SJSA1 (cell line): ENCODE measurements at regions not wholly inside any gene's neighbourhood (a gene's known extent, or its start where the extent isn't known, plus 50 kb on each side); places are given as distances from the start of the nearest gene placed in this dataset.
"Not testable (repeated sequence)": the region's sequence is repeated elsewhere in the genome, so short reads cannot be mapped to it uniquely, and the experiment has no call there.

Experiments used
- DNase-seq, 2 experiments: peaks; one replicate each; pipeline ENCODE4 v3.0.0-alpha.2; 2015 to 2020; ENCODE audit warnings: low spot score in 2 of 2, low read depth in 1 of 2
- H3K27ac ChIP-seq: fragments of 250-450 bp; sonication (Bioruptor Pico); 2 replicates; pipeline ENCODE4 v1.5.1; 2020; ENCODE audit warnings: mild to moderate bottlenecking, moderate library complexity
- H3K27me3 ChIP-seq: fragments of 250-450 bp; sonication (Bioruptor Pico); replicated peaks from 2 replicates; pipeline ENCODE4 v1.5.1; 2020; ENCODE audit warnings: mild to moderate bottlenecking, moderate library complexity
- H3K36me3 ChIP-seq: fragments of 250-450 bp; sonication (Bioruptor Pico); 2 replicates; pipeline ENCODE4 v1.5.1; 2020; ENCODE audit warnings: mild to moderate bottlenecking
- H3K4me1 ChIP-seq: fragments of 250-450 bp; sonication (Bioruptor Pico); replicated peaks from 2 replicates; pipeline ENCODE4 v1.6.1; 2021; ENCODE audit warnings: mild to moderate bottlenecking
- H3K4me3 ChIP-seq: fragments of 250-450 bp; sonication (Bioruptor Pico); 2 replicates; pipeline ENCODE4 v1.5.1; 2020; ENCODE audit warnings: mild to moderate bottlenecking
- H3K9me3 ChIP-seq: fragments of 250-450 bp; sonication (Bioruptor Pico); replicated peaks from 2 replicates; pipeline ENCODE4 v1.5.1; 2020; ENCODE audit warnings: mild to moderate bottlenecking

- Histone ChIP-seq H3K4me1 (no peaks in the 10 kb centered on the region), H3K9me3 (no peaks in the 10 kb centered on the region), H3K27me3 (no peaks in the 10 kb centered on the region), H3K27ac (no peak overlapping the region), H3K4me3 (no peak overlapping the region), H3K36me3 (no peaks in the 10 kb centered on the region)
- DNase-seq = no peak
Observed at GRCh38 chr3:26202169-26202568, 412.3 kb downstream of the OXSM start.

GRCh38 chr3:26205475-26205874 lies 415.6 kb downstream of the OXSM start:
- no peak for DNase-seq
- no peaks in the 10 kb centered on the region for H3K36me3 ChIP-seq
- H3K4me3 ChIP-seq = no peak overlapping the region
- no peak overlapping the region for H3K27ac ChIP-seq
- H3K27me3 ChIP-seq = no peaks in the 10 kb centered on the region
- no peaks in the 10 kb centered on the region for H3K9me3 ChIP-seq
- no peaks in the 10 kb centered on the region for H3K4me1 ChIP-seq

DNA sequence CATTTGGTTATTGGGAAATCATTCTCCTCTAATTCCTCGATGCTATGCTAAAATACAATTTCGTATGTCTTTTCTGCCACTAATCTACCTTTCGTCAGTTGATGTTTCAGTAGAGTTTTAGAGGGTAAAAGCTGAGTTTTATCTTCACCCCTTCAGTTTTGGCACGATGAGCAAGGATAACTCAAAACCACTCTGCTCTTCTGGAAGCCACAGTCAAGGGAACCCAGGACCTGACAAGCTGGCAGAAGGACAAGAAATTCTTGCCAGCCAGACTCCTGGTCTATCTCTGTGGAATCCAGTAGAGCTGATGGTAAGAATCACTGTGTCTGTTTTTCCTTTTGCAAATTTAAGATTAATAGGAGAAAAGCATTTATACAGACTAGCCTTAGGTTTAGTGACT lies 414.4 kb upstream of the LRRC3B start:
- Histone ChIP-seq H3K36me3 (no peaks in the 10 kb centered on the region), H3K9me3 (no peaks in the 10 kb centered on the region), H3K4me3 (no peak overlapping the region), H3K27ac (no peak overlapping the region), H3K4me1 (no peaks in the 10 kb centered on the region), H3K27me3 (no peaks in the 10 kb centered on the region)
- DNase-seq = no peak

- Histone ChIP-seq H3K36me3 (no peaks in the 10 kb centered on the region), H3K4me1 (no peaks in the 10 kb centered on the region), H3K27me3 (no peaks in the 10 kb centered on the region), H3K27ac (no peak overlapping the region), H3K4me3 (no peak overlapping the region), H3K9me3 (0 out of 2 replicates have a peak, but pooled peaks cover 3% of the 10 kb centered on the region)
- DNase-seq = no peak
Observed at GRCh38 chr3:26229801-26230200, 392.8 kb upstream of the LRRC3B start.

GRCh38 chr3:26233374-26233773 lies 389.2 kb upstream of the LRRC3B start:
- H3K4me3 ChIP-seq = no peak overlapping the region
- no peaks in the 10 kb centered on the region for H3K36me3 ChIP-seq
- H3K27ac ChIP-seq = no peak overlapping the region
- no peak for DNase-seq
- no peaks in the 10 kb centered on the region for H3K27me3 ChIP-seq
- no peaks in the 10 kb centered on the region for H3K9me3 ChIP-seq
- no peaks in the 10 kb centered on the region for H3K4me1 ChIP-seq

DNA sequence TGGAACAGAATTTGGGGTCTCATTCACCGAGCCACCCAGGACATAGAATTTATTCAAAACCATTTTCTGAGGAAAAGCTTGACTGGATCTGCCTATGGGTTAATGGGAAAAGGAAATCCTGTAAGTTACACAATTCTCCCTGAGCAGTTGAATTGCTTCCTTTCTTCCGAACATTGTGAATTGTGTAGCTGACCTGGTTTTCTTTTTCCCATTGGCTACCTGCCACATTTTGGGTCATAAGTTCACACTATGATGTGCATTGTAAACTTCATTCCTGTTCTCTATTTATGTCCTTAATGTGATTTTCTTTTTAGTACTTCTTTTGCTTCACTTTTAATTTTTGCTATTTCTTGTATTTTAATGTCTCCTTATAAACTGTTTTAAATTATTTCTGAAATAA lies 386.0 kb upstream of the LRRC3B start:
- Histone ChIP-seq H3K4me3 (no peak overlapping the region), H3K36me3 (no peaks in the 10 kb centered on the region), H3K27ac (no peak overlapping the region), H3K27me3 (no peaks in the 10 kb centered on the region), H3K4me1 (no peaks in the 10 kb centered on the region), H3K9me3 (no peaks in the 10 kb centered on the region)
- DNase-seq = no peak

- H3K36me3 ChIP-seq = no peaks in the 10 kb centered on the region
- no peak for DNase-seq
- H3K27me3 ChIP-seq = no peaks in the 10 kb centered on the region
- no peaks in the 10 kb centered on the region for H3K4me1 ChIP-seq
- H3K9me3 ChIP-seq = no peaks in the 10 kb centered on the region
- no peak overlapping the region for H3K4me3 ChIP-seq
- no peak overlapping the region for H3K27ac ChIP-seq
Observed at GRCh38 chr3:26237036-26237682, 385.4 kb upstream of the LRRC3B start.

GRCh38 chr3:26244586-26244985 lies 378.0 kb upstream of the LRRC3B start:
- H3K4me1 ChIP-seq, DNase-seq, H3K4me3 ChIP-seq: not testable (repeated sequence)

DNA sequence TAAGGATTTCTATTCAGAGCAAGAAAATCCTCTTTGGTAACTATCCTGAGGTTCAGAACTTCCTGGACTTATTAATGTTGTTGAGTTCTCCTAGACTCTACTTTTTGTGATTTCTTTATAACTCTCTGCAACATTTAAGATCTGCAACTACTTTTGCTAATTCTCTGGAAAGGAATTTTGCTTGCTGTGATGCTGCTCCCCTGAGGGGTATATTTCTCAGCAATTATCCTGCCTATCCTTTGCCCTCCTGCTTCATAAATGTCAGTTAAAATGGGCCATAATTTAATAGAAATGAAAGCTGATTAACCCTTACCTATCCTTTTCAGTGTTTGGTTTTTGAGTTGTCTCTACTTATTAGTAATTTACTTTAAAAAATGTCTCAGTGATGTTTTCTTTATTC lies 377.3 kb upstream of the LRRC3B start:
- no peak for DNase-seq
- no peak overlapping the region for H3K4me3 ChIP-seq
- no peaks in the 10 kb centered on the region for H3K9me3 ChIP-seq
- no peaks in the 10 kb centered on the region for H3K27me3 ChIP-seq
- no peak overlapping the region for H3K27ac ChIP-seq
- no peaks in the 10 kb centered on the region for H3K4me1 ChIP-seq
- no peaks in the 10 kb centered on the region for H3K36me3 ChIP-seq

More at GRCh38 chr3:26244586-26244985, 378.0 kb upstream of the LRRC3B start:
- H3K27ac ChIP-seq, H3K9me3 ChIP-seq, H3K36me3 ChIP-seq, H3K27me3 ChIP-seq: not testable (repeated sequence)

DNA sequence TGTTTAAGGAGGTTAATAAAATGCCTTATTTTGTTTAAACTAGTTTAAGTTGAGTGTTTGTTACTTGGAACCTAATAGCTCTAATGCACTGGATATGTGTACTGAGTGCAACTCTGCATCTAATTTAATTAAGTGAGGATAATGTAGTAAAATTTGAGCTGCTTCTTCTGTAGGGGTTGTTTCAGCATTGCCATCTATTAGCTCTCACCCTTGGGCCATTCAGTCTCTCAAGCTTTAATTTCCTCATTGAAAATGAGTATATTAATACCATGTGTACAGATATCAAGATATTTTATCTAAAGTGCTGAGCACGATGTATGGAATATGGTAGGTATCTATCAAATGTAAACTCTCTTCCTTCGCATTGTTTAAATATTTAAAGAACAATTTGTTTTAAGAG lies 375.7 kb upstream of the LRRC3B start:
- no peak for DNase-seq
- no peaks in the 10 kb centered on the region for H3K27me3 ChIP-seq
- no peak overlapping the region for H3K4me3 ChIP-seq
- no peaks in the 10 kb centered on the region for H3K9me3 ChIP-seq
- no peaks in the 10 kb centered on the region for H3K36me3 ChIP-seq
- H3K27ac ChIP-seq = no peak overlapping the region
- H3K4me1 ChIP-seq = no peaks in the 10 kb centered on the region

DNA sequence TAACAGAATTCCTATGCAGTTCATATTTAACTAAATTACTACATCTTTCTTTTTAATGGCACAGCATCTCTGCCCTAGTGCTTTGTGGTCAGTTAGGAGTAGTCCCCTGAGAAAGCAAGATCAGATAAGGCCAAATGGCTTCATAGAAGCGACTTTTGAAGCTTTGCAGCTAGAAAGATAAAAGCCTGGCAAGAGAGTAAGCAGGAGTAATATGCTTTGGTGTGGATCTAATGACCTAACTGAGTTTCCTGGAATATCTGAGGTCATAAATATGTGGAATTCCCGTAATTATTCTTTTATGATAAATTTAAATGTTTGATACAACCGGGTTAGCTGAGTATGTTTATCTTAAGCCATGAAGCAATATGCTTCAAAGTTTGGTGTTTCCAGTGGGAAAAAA lies 374.9 kb upstream of the LRRC3B start:
- H3K4me1 ChIP-seq = no peaks in the 10 kb centered on the region
- H3K27ac ChIP-seq = no peak overlapping the region
- H3K9me3 ChIP-seq = no peaks in the 10 kb centered on the region
- no peak for DNase-seq
- no peaks in the 10 kb centered on the region for H3K27me3 ChIP-seq
- no peak overlapping the region for H3K4me3 ChIP-seq
- H3K36me3 ChIP-seq = no peaks in the 10 kb centered on the region

DNA sequence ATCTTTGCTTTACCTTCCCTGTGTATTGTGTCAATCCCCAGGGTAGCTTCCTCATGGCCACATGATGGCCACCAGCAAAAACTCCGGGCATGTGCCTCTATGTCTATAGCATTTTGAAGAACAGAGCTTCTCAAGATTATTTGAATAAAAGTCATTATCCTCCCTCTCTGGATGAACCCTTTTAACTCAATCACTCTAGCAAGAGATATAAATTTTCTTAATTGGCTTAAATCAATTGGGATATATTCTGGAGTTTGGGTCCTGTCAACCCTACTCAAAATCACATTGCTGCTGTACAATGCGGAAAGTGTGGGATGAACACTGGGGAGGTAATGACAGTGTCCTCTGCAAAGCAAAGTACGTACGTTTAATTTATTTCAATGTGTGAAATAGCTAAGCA lies 370.6 kb upstream of the LRRC3B start:
- Histone ChIP-seq H3K27me3 (no peaks in the 10 kb centered on the region), H3K27ac (no peak overlapping the region), H3K36me3 (no peaks in the 10 kb centered on the region), H3K4me1 (no peaks in the 10 kb centered on the region), H3K4me3 (no peak overlapping the region), H3K9me3 (no peaks in the 10 kb centered on the region)
- no peak for DNase-seq

GRCh38 chr3:26256224-26256623 lies 366.3 kb upstream of the LRRC3B start:
- Histone ChIP-seq H3K9me3 (no peaks in the 10 kb centered on the region), H3K27ac (no peak overlapping the region), H3K4me3 (no peak overlapping the region), H3K27me3 (no peaks in the 10 kb centered on the region), H3K4me1 (no peaks in the 10 kb centered on the region), H3K36me3 (no peaks in the 10 kb centered on the region)
- no peak for DNase-seq

- no peak overlapping the region for H3K4me3 ChIP-seq
- no peaks in the 10 kb centered on the region for H3K4me1 ChIP-seq
- H3K9me3 ChIP-seq = no peaks in the 10 kb centered on the region
- no peaks in the 10 kb centered on the region for H3K27me3 ChIP-seq
- no peak for DNase-seq
- H3K36me3 ChIP-seq = no peaks in the 10 kb centered on the region
- no peak overlapping the region for H3K27ac ChIP-seq
Observed at GRCh38 chr3:26259176-26259575, 363.4 kb upstream of the LRRC3B start.

DNA sequence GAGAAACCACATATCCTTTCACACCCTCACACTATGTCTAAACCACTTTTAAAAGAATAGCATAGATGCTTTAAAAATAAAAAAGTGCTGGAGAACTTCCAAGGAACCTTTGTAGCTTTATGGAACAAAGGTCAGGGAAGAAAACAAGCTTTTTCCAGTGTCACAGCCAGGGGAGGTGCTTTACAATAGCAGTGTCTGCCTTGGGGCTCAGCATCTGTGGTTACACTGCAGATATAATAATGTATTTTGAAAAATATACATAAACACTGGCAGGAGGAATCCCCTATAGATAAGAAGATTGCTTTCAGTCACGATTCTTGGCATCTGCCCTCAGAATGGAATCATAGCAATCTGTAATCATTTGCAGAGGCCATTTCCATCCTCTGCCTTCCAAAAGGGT lies 362.4 kb upstream of the LRRC3B start:
- Histone ChIP-seq H3K27me3 (no peaks in the 10 kb centered on the region), H3K9me3 (no peaks in the 10 kb centered on the region), H3K4me3 (no peak overlapping the region), H3K36me3 (no peaks in the 10 kb centered on the region), H3K4me1 (no peaks in the 10 kb centered on the region), H3K27ac (no peak overlapping the region)
- no peak for DNase-seq
